ENCODE measurements at regions not wholly inside any gene's neighbourhood (a gene's known extent, or its start where the extent isn't known, plus 50 kb on each side); places are given as distances from the start of the nearest gene placed in this dataset.

- Histone ChIP-seq H3K27ac (ENCODE audit: low read depth, low read length) (no peak overlapping the region), H2BK15ac (ENCODE audit: low read length) (no peak overlapping the region), H2AK5ac (ENCODE audit: low read depth, low read length) (no peak overlapping the region), H3K23ac (ENCODE audit: insufficient read length) (no peak overlapping the region), H4K20me1 (replicated peaks in 1 of 2; ENCODE audit: control insufficient read depth in 1 of 2, insufficient read depth in 2 of 2, low read length in 2 of 2) (no peaks in the 10 kb centered on the region), H4K91ac (replicated peaks; ENCODE audit: insufficient read length, low read length) (no peak overlapping the region), H3K4ac (replicated peaks; ENCODE audit: insufficient read length, low read depth, low read length) (no peak overlapping the region), H4K5ac (ENCODE audit: insufficient read length, low read depth, low read length) (no peak overlapping the region), H3K14ac (ENCODE audit: insufficient read length) (no peak overlapping the region), H3K4me1 (replicated peaks in 1 of 4; ENCODE audit: control insufficient read depth in 3 of 4, insufficient read depth in 4 of 4, low read length in 3 of 4) (peaks cover 0 to 6% (median 0%) of the 10 kb centered on the region in 4 experiments; a peak in 2 of 7 replicates), H2AFZ (ENCODE audit: low read length) (no peak overlapping the region), H4K8ac (ENCODE audit: extremely low read depth, insufficient read depth, low read length) (no peak overlapping the region), H2BK5ac (ENCODE audit: low read depth, low read length) (no peak overlapping the region), H3K79me2 (ENCODE audit: control insufficient read depth in 1 of 2, insufficient read depth in 2 of 2, low read length in 2 of 2) (no peaks in the 10 kb centered on the region), H3K56ac (replicated peaks; ENCODE audit: insufficient read length, low read depth, low read length) (no peak overlapping the region), H3K27me3 (replicated peaks in 1 of 4; ENCODE audit: control insufficient read depth in 3 of 4, extremely low read depth in 1 of 4, insufficient read depth in 3 of 4, low read length in 3 of 4) (no peaks in the 10 kb centered on the region; a peak in 1 of 7 replicates), H3K36me3 (ENCODE audit: control insufficient read depth in 2 of 4, insufficient read depth in 4 of 4, low read length in 3 of 4) (no peaks in the 10 kb centered on the region), H2BK12ac (ENCODE audit: low read depth, low read length) (no peak overlapping the region), H3K9ac (replicated peaks in 1 of 4; ENCODE audit: extremely low read depth in 1 of 4, low read depth in 3 of 4, low read length in 3 of 4) (no peak overlapping the region), H3K9me3 (ENCODE audit: insufficient read depth in 2 of 2, low read depth in 1 of 2, low read length in 1 of 2) (no peaks in the 10 kb centered on the region), H3K23me2 (ENCODE audit: low read depth, low read length) (peaks cover 1% of the 10 kb centered on the region; the same call in 1 of the 2 replicates), H2BK20ac (ENCODE audit: low read length) (no peak overlapping the region), H3K4me3 (ENCODE audit: extremely low read depth in 1 of 4, insufficient read depth in 2 of 4, low read depth in 3 of 4, low read length in 4 of 4) (no peak overlapping the region), H3K79me1 (ENCODE audit: low read depth, low read length) (no peaks in the 10 kb centered on the region), H2BK120ac (replicated peaks; ENCODE audit: low read depth, low read length) (no peak overlapping the region), H3K4me2 (ENCODE audit: insufficient read depth in 1 of 2, low read depth in 2 of 2, low read length in 2 of 2) (no peak overlapping the region), H3K18ac (ENCODE audit: extremely low read depth, low read length) (no peak overlapping the region)
- 88% methylated on average over 3 of the region's 3 CpGs; no CpG with 5 or more reads in 1 of the 2 experiments for WGBS, 2 experiments (ENCODE audit: extremely low coverage in 1 of 2, insufficient coverage in 1 of 2, insufficient read length in 1 of 2, insufficient replicate concordance in 2 of 2, low coverage in 1 of 2, low lambda C conversion rate in 2 of 2, missing lambda C conversion rate in 1 of 2)
- POLR2A ChIA-PET (ENCODE audit: partially characterized antibody): no interaction called here
- DNase-seq (ENCODE audit: low read depth in 1 of 2, low spot score in 2 of 2) (no peak), FAIRE-seq (no peak)
- no peak for TF ChIP-seq CTBP2 (IDR thresholded peaks at IDR 0.05; ENCODE audit: borderline replicate concordance, insufficient read depth, insufficient read length, low read length)
- CTCF ChIA-PET (ENCODE audit: partially characterized antibody): interaction anchor here (0.7 to 1.5 kb wide), 3 partner anchors 17 to 157 kb away, joined by 3 to 4 read pairs (median 4); no protein-coding TSS in a partner anchor
Observed at GRCh38 chr5:171575386-171575785, 155.9 kb downstream of the FGF18 start.

All from H1 (cell line).